ENCODE measurements at regions not wholly inside any gene's neighbourhood (a gene's known extent, or its start where the extent isn't known, plus 50 kb on each side); places are given as distances from the start of the nearest gene placed in this dataset.
A peak's percentile ranks its signal among the peaks of the same experiment; 100 is the strongest.

DNA sequence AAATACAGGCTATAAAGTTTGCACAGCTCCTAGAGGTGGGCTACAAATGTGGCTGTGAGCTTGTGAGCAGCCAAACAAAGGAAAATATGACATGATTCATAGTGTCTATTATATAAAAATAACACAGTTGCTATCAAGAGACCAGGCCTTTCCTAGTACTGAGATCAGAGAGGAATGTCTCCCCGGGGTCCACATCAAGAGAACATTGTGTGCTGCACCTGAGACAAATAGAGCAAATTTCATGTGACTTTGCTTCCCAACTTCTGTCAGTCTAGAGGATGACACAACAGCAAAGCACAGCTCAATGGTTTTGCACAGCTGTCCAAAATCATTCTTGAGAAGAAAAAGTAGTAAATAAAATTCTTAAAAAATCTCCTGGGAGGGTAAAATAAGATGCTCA is 297.5 kb upstream of the PRKD1 start:
- TF ChIP-seq, protein P1, sequence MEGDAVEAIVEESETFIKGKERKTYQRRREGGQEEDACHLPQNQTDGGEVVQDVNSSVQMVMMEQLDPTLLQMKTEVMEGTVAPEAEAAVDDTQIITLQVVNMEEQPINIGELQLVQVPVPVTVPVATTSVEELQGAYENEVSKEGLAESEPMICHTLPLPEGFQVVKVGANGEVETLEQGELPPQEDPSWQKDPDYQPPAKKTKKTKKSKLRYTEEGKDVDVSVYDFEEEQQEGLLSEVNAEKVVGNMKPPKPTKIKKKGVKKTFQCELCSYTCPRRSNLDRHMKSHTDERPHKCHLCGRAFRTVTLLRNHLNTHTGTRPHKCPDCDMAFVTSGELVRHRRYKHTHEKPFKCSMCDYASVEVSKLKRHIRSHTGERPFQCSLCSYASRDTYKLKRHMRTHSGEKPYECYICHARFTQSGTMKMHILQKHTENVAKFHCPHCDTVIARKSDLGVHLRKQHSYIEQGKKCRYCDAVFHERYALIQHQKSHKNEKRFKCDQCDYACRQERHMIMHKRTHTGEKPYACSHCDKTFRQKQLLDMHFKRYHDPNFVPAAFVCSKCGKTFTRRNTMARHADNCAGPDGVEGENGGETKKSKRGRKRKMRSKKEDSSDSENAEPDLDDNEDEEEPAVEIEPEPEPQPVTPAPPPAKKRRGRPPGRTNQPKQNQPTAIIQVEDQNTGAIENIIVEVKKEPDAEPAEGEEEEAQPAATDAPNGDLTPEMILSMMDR (IDR thresholded peaks at IDR 0.05) = no peak
- TF ChIP-seq POLR2A (IDR thresholded peaks at IDR 0.05) = no peak
- no peak for DNase-seq
- intact Hi-C loops (cut with DNase I; ENCODE audit: low total_unique reads) = no loop called here

DNA sequence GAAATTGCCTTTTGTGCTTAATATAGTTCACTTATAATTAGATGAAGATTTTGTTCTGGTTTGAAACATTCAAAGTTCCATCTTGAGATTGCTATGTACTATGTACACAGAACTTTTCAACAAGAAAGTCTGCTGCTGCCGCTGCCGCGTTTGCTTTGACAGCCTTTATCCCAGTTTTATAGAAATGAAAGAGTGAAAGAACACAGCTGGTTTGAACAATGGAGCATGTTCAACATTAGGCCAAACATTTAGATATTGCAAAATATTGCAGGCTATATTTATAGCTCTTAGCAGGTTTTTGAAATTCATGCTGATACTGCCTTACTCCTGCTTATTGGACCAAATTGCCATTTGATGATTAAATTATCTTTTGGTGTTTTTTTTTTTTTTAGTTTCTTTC is 299.8 kb upstream of the PRKD1 start:
- H3K4me3 ChIP-seq = no peak overlapping the region
- no peak overlapping the region for H3K27ac ChIP-seq
- H3K36me3 ChIP-seq (ENCODE audit: low read depth, missing control alignments) = no peaks in the 10 kb centered on the region
- no peaks in the 10 kb centered on the region for H3K27me3 ChIP-seq
- H3K4me1 ChIP-seq = no peaks in the 10 kb centered on the region
- H3K9me3 ChIP-seq = no peaks in the 10 kb centered on the region
- no peak for TF ChIP-seq POLR2A (IDR thresholded peaks at IDR 0.05)
- TF ChIP-seq, protein P1 (IDR thresholded peaks at IDR 0.05) = no peak
- WGBS, 2 donors = 51 to 52% methylated on average over 3 of the region's 3 CpGs
- intact Hi-C loops (cut with DNase I; ENCODE audit: low total_unique reads) = no loop called here
- no peak for DNase-seq

More for the DNA sequence above, 297.5 kb upstream of the PRKD1 start:
- Histone ChIP-seq H3K9me3 (no peaks in the 10 kb centered on the region), H3K4me1 (no peaks in the 10 kb centered on the region), H3K27me3 (no peaks in the 10 kb centered on the region), H3K27ac (no peak overlapping the region), H3K4me3 (no peak overlapping the region), H3K36me3 (ENCODE audit: low read depth, missing control alignments) (no peaks in the 10 kb centered on the region)
- 53 to 61% methylated on average over 1 of the region's 1 CpG for WGBS, 2 donors

DNA sequence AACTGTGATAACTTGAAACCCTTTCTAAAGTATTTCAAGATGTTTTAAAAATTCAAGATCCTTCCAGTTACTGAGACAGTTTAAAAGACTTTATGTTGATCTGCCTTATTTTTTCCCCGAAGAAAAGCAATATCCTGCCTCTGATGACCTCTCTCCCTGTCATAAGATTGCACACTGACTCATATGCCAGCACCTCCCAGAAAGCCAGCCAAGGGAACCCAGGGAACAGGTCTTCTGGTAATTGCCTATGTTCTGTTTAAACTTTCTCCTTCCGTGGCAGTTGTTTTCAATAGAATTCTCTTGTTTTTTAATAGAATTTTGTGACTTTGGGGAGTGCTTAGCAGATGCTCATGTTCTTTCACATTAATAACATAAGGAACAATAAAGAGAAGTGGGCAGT is 300.2 kb upstream of the PRKD1 start:
- no peaks in the 10 kb centered on the region for H3K36me3 ChIP-seq (ENCODE audit: low read depth, missing control alignments)
- H3K4me3 ChIP-seq = no peak overlapping the region
- no peaks in the 10 kb centered on the region for H3K27me3 ChIP-seq
- no peaks in the 10 kb centered on the region for H3K4me1 ChIP-seq
- H3K9me3 ChIP-seq = no peaks in the 10 kb centered on the region
- intact Hi-C loops (cut with DNase I; ENCODE audit: low total_unique reads) = no loop called here
- TF ChIP-seq, protein P1 (IDR thresholded peaks at IDR 0.05) = no peak
- TF ChIP-seq POLR2A (IDR thresholded peaks at IDR 0.05) = no peak
- DNase-seq = no peak
- peak overlapping the region in 1 of 2 donors; percentile 28 for H3K27ac ChIP-seq
- WGBS, 2 donors = 11 to 22% methylated on average over 2 of the region's 2 CpGs

DNA sequence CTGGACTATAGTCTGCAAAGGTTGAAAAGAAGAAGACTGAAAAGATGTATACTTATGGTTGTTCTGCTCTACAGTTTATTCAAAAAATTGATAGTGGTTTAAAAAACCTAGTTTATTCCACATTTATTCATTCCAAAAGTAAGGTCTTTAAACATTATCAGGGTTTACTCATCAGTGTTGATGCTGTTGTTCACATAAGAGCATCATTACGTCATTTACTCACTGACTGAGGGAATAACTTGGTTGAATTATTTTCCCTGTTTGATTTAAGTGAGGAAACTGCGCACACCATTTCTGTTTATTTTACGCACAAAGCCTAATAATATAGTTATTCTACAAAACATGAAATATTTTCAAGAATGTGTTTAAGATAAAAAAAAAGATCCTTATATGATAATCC is 303.1 kb upstream of the PRKD1 start:
- H3K9me3 ChIP-seq = no peaks in the 10 kb centered on the region
- H3K4me3 ChIP-seq = no peak overlapping the region
- no peaks in the 10 kb centered on the region for H3K27me3 ChIP-seq
- no peaks in the 10 kb centered on the region for H3K4me1 ChIP-seq
- no peak overlapping the region for H3K27ac ChIP-seq
- TF ChIP-seq POLR2A (IDR thresholded peaks at IDR 0.05) = no peak
- TF ChIP-seq, protein P1 (IDR thresholded peaks at IDR 0.05) = no peak
- no peaks in the 10 kb centered on the region for H3K36me3 ChIP-seq (ENCODE audit: low read depth, missing control alignments)
- intact Hi-C loops (cut with DNase I; ENCODE audit: low total_unique reads) = no loop called here
- WGBS, 2 donors = 63 to 64% methylated on average over 3 of the region's 3 CpGs
- DNase-seq = no peak

DNA sequence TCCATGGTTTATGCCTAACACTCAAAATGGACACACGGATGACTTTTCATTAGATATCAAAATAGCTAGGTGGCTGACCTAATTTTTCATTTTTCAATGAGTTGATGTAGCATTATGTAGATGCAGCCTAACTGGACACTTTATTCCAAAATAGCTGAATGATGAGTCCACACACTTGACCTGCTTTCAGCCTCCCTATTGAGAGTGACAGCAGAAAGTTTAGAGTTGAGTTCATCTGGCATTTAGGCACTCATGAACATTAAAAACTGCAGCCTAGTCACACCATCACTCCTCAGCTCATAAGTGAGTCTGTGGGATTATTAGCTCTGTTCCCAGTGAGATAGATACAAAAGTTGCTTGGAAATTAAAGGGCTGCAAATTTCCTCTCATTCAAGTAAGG is 307.3 kb upstream of the PRKD1 start:
- WGBS, 2 donors = 79 to 89% methylated on average over 1 of the region's 1 CpG
- Histone ChIP-seq H3K4me3 (no peak overlapping the region), H3K27me3 (no peaks in the 10 kb centered on the region), H3K4me1 (no peaks in the 10 kb centered on the region), H3K36me3 (ENCODE audit: low read depth, missing control alignments) (no peaks in the 10 kb centered on the region), H3K9me3 (no peaks in the 10 kb centered on the region), H3K27ac (no peak overlapping the region)
- no peak for DNase-seq
- no peak for TF ChIP-seq POLR2A (IDR thresholded peaks at IDR 0.05)
- TF ChIP-seq, protein P1 (IDR thresholded peaks at IDR 0.05) = no peak
- intact Hi-C loops (cut with DNase I; ENCODE audit: low total_unique reads) = no loop called here
